Astrocyte (in vitro differentiated cells and primary cell): ENCODE measurements at regions not wholly inside any gene's neighbourhood (a gene's known extent, or its start where the extent isn't known, plus 50 kb on each side); places are given as distances from the start of the nearest gene placed in this dataset.

Source experiments
- CTCF ChIP-seq: IDR thresholded peaks from 2 replicates; pipeline ENCODE4 v1.5.1; 2011; ENCODE audit warnings: low read depth, mild to moderate bottlenecking, inconsistent platforms, low read length, moderate library complexity; ENCODE audit not compliant: insufficient read depth
- EZH2 ChIP-seq: IDR thresholded peaks from 2 replicates; pipeline ENCODE4 v1.6.1; 2012; ENCODE audit warnings: mild to moderate bottlenecking, low read length, inconsistent platforms; ENCODE audit not compliant: insufficient read depth

DNA sequence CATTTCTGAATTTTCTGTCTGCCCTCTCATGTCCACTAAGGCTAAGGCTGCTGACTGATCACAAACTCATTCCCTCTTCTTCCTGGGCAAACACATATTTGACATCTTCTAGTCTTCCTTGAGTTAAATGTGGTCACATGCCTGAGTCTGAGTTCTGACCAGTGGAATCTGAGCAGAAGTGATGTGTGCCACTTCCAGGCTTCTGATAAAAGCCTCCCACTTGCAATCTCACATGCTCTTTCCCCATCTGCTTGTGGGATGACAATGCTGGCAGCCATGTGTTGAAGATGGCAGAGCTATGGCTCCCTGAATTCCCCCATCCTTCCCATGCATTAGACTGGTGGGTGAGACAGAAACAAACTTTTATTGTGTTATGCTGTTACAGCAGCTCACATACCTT is 149.9 kb upstream of the ZNF648 start:
- TF ChIP-seq CTCF (no peak), EZH2 (no peak)
